ENCODE measurements at regions not wholly inside any gene's neighbourhood (a gene's known extent, or its start where the extent isn't known, plus 50 kb on each side); places are given as distances from the start of the nearest gene placed in this dataset.

DNA sequence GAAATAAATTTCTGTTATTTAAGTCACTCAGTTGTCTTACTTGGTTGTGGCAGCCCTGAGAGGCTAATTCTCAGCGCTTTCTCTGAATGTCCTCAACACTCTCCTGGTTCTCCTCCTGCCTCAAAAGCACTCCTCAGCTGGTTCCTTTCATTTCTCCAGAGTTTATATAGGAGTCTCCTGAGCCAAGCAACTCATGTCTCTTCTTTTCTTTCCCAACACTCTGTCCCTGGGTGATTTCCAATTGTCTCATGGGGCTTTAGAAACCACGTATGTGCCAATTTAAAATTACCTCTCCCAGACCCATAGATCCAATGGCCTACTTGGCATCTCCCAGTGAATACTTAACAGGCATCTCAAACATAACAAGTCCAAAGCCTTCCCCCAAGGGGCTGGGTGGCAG lies 184.3 kb downstream of the TTC32 start:
- TF ChIP-seq, protein P1, sequence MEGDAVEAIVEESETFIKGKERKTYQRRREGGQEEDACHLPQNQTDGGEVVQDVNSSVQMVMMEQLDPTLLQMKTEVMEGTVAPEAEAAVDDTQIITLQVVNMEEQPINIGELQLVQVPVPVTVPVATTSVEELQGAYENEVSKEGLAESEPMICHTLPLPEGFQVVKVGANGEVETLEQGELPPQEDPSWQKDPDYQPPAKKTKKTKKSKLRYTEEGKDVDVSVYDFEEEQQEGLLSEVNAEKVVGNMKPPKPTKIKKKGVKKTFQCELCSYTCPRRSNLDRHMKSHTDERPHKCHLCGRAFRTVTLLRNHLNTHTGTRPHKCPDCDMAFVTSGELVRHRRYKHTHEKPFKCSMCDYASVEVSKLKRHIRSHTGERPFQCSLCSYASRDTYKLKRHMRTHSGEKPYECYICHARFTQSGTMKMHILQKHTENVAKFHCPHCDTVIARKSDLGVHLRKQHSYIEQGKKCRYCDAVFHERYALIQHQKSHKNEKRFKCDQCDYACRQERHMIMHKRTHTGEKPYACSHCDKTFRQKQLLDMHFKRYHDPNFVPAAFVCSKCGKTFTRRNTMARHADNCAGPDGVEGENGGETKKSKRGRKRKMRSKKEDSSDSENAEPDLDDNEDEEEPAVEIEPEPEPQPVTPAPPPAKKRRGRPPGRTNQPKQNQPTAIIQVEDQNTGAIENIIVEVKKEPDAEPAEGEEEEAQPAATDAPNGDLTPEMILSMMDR (IDR thresholded peaks at IDR 0.05; ENCODE audit: control extremely low read depth, extremely low read depth, low read depth, missing control alignments), result no peak
- ChIA-PET POLR2A (no interaction called here), CTCF (no interaction called here)
- DNase-seq (ENCODE audit: extremely low spot score), result no peak

DNA sequence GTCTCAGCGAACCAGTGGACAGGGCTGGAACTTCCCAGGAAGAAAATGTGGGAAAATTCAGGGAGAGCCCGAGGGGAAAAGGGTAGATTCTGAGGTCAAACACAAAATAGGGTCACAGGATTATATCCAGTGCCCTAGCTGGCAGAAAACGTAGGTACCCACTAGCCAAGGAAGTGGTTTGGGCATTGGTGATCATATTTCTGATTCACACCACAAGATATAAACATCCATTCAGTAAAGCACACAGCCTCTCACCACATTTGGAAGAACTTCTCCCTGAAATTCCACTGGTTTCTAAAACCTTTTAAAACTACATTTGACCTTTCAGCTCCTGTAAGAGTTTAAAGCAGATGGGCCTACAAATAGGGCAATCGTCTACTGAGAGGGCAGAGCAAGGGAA lies 186.9 kb downstream of the TTC32 start:
- ChIA-PET CTCF (interaction anchor here (0.9 to 1.6 kb wide), 2 partner anchors 11 to 24 kb away, joined by 3 read pairs; no protein-coding TSS in a partner anchor), POLR2A (no interaction called here)
- DNase-seq (ENCODE audit: extremely low spot score), result no peak
- TF ChIP-seq, protein P1 (IDR thresholded peaks at IDR 0.05; ENCODE audit: control extremely low read depth, extremely low read depth, low read depth, missing control alignments), result no peak

DNA sequence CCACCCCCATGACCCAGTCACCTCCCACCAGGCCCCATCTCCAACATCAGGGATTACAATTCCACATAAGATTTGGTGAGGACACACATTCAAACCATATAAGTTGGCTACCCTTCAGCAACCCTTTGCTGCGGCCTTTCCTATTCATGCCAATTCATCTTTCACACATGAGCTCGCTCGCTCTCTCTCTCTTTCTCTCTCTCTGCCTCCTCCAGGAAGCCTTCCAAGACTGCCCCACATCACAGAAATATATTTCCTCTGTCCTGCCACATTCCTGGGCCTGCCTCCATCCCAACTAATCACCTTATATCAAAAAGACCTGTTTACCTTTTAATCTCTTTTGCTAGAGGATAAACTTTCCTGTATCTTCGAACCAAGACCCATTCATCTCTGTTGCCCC lies 188.9 kb downstream of the TTC32 start:
- TF ChIP-seq, protein P1 (IDR thresholded peaks at IDR 0.05; ENCODE audit: control extremely low read depth, extremely low read depth, low read depth, missing control alignments), result no peak
- DNase-seq (ENCODE audit: extremely low spot score), result no peak
- ChIA-PET CTCF (no interaction called here), POLR2A (no interaction called here)

DNA sequence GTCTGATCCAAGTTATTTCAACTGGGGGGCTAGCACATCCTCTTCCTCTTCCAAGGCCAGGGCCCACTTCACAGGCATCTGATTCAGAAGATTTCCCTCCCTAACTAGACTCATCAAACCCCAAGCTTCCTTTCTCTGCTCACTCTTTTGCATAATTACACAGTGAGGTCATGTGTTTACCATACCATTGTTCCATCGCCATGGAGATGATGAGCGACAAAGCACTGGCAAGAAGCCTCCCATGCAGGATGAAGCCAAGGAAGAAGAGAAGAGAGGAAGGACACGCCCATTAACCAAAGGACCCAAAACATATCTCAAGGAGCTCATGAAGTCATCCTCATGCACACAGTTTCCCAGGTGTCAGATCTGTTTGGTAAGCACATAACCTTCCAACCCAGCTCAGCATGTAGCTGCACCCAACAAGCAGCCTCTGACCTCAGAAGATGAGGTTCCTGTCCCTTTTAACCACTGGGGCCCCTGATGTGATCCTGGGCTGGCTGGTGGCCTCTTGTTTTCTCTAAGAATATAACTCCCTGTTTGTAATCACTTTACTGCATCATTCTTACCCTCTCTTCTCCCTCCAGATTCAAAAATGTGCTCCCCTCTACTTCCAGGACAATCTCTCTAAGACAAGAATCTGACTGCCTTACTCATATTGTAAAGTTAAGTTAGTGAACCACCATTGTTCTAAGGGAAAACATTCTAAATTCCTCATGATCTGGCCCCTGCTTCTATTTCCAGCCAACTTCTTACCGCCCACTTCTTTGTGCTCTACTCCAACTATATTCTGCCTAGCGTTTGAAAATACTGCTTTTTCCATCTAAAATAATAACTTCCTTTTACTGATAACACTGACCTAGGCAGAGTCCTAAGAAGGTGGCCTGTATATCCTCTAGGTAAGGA lies 190.1 kb downstream of the TTC32 start:
- ChIA-PET CTCF (no interaction called here), POLR2A (no interaction called here)
- TF ChIP-seq, protein P1 (IDR thresholded peaks at IDR 0.05; ENCODE audit: control extremely low read depth, extremely low read depth, low read depth, missing control alignments), result no peak
- DNase-seq (ENCODE audit: extremely low spot score), result no peak

DNA sequence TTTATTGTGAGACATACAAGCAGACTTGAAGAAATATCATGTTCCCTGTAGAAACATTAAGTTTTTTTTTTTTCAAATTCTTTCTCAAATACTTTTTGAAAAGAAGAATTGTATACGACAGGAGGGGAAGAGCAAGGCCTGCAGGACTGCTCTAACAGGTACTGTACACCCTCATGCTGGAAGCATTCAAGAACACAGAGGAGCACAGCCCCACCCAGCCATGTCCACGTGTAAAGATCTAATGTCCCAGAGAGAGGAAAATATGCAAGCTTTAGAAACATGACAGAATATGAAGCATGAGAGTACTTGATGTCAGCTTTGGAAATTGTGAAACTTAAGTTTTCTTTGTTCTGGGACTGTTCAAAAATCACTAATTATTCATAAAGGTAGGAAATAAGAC lies 191.6 kb downstream of the TTC32 start:
- DNase-seq (ENCODE audit: extremely low spot score), result no peak
- TF ChIP-seq, protein P1 (IDR thresholded peaks at IDR 0.05; ENCODE audit: control extremely low read depth, extremely low read depth, low read depth, missing control alignments), result no peak
- POLR2A ChIA-PET, result no interaction called here
- CTCF ChIA-PET, result interaction anchor here (0.9 kb wide), 1 partner anchor 15 kb away, joined by 3 read pairs; no protein-coding TSS in a partner anchor

DNA sequence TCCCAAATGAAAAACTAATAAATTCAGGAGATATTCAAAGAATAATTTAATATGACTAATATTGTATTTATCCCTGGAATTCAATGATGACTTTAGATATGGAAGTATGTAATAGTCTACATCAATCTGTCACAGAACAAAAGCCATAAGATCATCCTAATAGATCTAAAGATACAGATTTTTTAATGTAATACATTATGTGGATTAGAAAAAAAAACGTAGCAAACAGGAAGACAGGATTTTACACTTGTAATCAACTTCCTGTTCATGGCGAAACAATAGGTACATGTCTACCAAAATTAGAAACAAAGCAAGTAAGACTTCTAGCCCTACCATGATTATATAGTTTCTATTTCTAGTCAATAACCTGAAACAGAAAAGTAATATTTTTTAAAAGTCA lies 192.2 kb downstream of the TTC32 start:
- CTCF ChIA-PET, result interaction anchor here (0.9 to 1.1 kb wide), 2 partner anchors 10 to 16 kb away, joined by 3 to 4 read pairs; no protein-coding TSS in a partner anchor
- TF ChIP-seq, protein P1 (IDR thresholded peaks at IDR 0.05; ENCODE audit: control extremely low read depth, extremely low read depth, low read depth, missing control alignments), result no peak
- DNase-seq (ENCODE audit: extremely low spot score), result no peak
- POLR2A ChIA-PET, result no interaction called here

Measured in GM10248 (cell line).